Muscle layer of colon (tissue), 2 donors: ENCODE measurements at regions not wholly inside any gene's neighbourhood (a gene's known extent, or its start where the extent isn't known, plus 50 kb on each side); places are given as distances from the start of the nearest gene placed in this dataset.
"Not testable (repeated sequence)": the region's sequence is repeated elsewhere in the genome, so short reads cannot be mapped to it uniquely, and the experiment has no call there.

Source experiments
- H3K27ac ChIP-seq: one replicate; pipeline ENCODE4 v1.7.0; 2013; ENCODE audit warnings: low read depth, mild to moderate bottlenecking, low read length, moderate library complexity
- H3K27me3 ChIP-seq, 2 donors: one replicate each; pipeline ENCODE4 v1.7.0; 2013; ENCODE audit warnings: low read length in 2 of 2, mild to moderate bottlenecking in 2 of 2; ENCODE audit not compliant: insufficient read depth in 2 of 2, control insufficient read depth in 1 of 2
- H3K36me3 ChIP-seq: one replicate; pipeline ENCODE4 v1.7.0; 2013; ENCODE audit warnings: mild to moderate bottlenecking, low read length; ENCODE audit not compliant: insufficient read depth
- H3K4me1 ChIP-seq: one replicate; pipeline ENCODE4 v1.7.0; 2013; ENCODE audit warnings: mild to moderate bottlenecking, low read length; ENCODE audit not compliant: insufficient read depth
- H3K4me3 ChIP-seq, 2 donors: one replicate each; pipeline ENCODE4 v1.7.0; 2013; ENCODE audit warnings: low read length in 2 of 2, low read depth in 1 of 2, mild to moderate bottlenecking in 1 of 2, moderate library complexity in 1 of 2
- H3K9ac ChIP-seq: one replicate; pipeline ENCODE4 v1.7.0; 2013; ENCODE audit warnings: low read length
- H3K9me3 ChIP-seq: one replicate; pipeline ENCODE4 v1.7.0; 2013; ENCODE audit warnings: mild to moderate bottlenecking, low read length
- donor health status: abdominal sarcoma.
- donor health status: Adenocarcinoma of cecum.

GRCh38 chr14:81584495-81584894 lies 50.8 kb upstream of the SEL1L start:
- no peak overlapping the region for H3K4me3 ChIP-seq
- H3K27ac ChIP-seq = no peak overlapping the region
- H3K27me3 ChIP-seq = no peaks in the 10 kb centered on the region
- H3K9ac ChIP-seq = no peak overlapping the region
- no peaks in the 10 kb centered on the region for H3K4me1 ChIP-seq
- no peaks in the 10 kb centered on the region for H3K36me3 ChIP-seq
- peaks cover 4% of the 10 kb centered on the region for H3K9me3 ChIP-seq

- H3K4me1 ChIP-seq = no peaks in the 10 kb centered on the region
- H3K27me3 ChIP-seq = no peaks in the 10 kb centered on the region
- peaks cover 3% of the 10 kb centered on the region for H3K9me3 ChIP-seq
- H3K9ac ChIP-seq = no peak overlapping the region
- H3K27ac ChIP-seq = no peak overlapping the region
- no peaks in the 10 kb centered on the region for H3K36me3 ChIP-seq
- H3K4me3 ChIP-seq = no peak overlapping the region
Observed at GRCh38 chr14:81589381-81590065, 55.9 kb upstream of the SEL1L start.

- H3K27me3 ChIP-seq = no peaks in the 10 kb centered on the region
- H3K27ac ChIP-seq = no peak overlapping the region
- no peaks in the 10 kb centered on the region for H3K36me3 ChIP-seq
- H3K9ac ChIP-seq = no peak overlapping the region
- H3K4me3 ChIP-seq = no peak overlapping the region
- H3K9me3 ChIP-seq = no peaks in the 10 kb centered on the region
- H3K4me1 ChIP-seq = no peaks in the 10 kb centered on the region
Observed at GRCh38 chr14:81591266-81591665, 57.6 kb upstream of the SEL1L start.

- H3K27ac ChIP-seq = no peak overlapping the region
- no peaks in the 10 kb centered on the region for H3K4me1 ChIP-seq
- no peaks in the 10 kb centered on the region for H3K36me3 ChIP-seq
- H3K4me3 ChIP-seq = no peak overlapping the region
- H3K9ac ChIP-seq = no peak overlapping the region
- no peaks in the 10 kb centered on the region for H3K9me3 ChIP-seq
- no peaks in the 10 kb centered on the region for H3K27me3 ChIP-seq
Observed at GRCh38 chr14:81594012-81594411, 60.4 kb upstream of the SEL1L start.

GRCh38 chr14:81605660-81606059 lies 72.0 kb upstream of the SEL1L start:
- Histone ChIP-seq H3K27me3 (no peaks in the 10 kb centered on the region), H3K4me3 (no peak overlapping the region), H3K27ac (no peak overlapping the region), H3K9me3 (no peaks in the 10 kb centered on the region), H3K36me3 (no peaks in the 10 kb centered on the region), H3K4me1 (no peaks in the 10 kb centered on the region), H3K9ac (no peak overlapping the region)

GRCh38 chr14:81613341-81614045 lies 79.8 kb upstream of the SEL1L start:
- no peaks in the 10 kb centered on the region for H3K27me3 ChIP-seq
- no peaks in the 10 kb centered on the region for H3K4me1 ChIP-seq
- no peak overlapping the region for H3K9ac ChIP-seq
- H3K36me3 ChIP-seq = no peaks in the 10 kb centered on the region
- H3K27ac ChIP-seq = no peak overlapping the region
- no peak overlapping the region for H3K4me3 ChIP-seq
- H3K9me3 ChIP-seq = no peaks in the 10 kb centered on the region

- H3K27me3 ChIP-seq, H3K9ac ChIP-seq, H3K27ac ChIP-seq, H3K9me3 ChIP-seq, H3K4me1 ChIP-seq, H3K4me3 ChIP-seq, H3K36me3 ChIP-seq: not testable (repeated sequence)
Observed at GRCh38 chr14:81614302-81614701, 80.6 kb upstream of the SEL1L start.

- Histone ChIP-seq H3K27me3 (no peaks in the 10 kb centered on the region), H3K9ac (no peak overlapping the region), H3K36me3 (no peaks in the 10 kb centered on the region), H3K27ac (no peak overlapping the region), H3K4me3 (no peak overlapping the region), H3K4me1 (no peaks in the 10 kb centered on the region), H3K9me3 (no peaks in the 10 kb centered on the region)
Observed at GRCh38 chr14:81618695-81619094, 85.0 kb upstream of the SEL1L start.

GRCh38 chr14:81619816-81620215 lies 86.2 kb upstream of the SEL1L start:
- Histone ChIP-seq H3K4me3 (no peak overlapping the region), H3K27ac (no peak overlapping the region), H3K4me1 (no peaks in the 10 kb centered on the region), H3K27me3 (no peaks in the 10 kb centered on the region), H3K9ac (no peak overlapping the region), H3K36me3 (no peaks in the 10 kb centered on the region), H3K9me3 (no peaks in the 10 kb centered on the region)

GRCh38 chr14:81623771-81624396 lies 90.2 kb upstream of the SEL1L start:
- H3K9ac ChIP-seq, H3K4me1 ChIP-seq, H3K36me3 ChIP-seq, H3K9me3 ChIP-seq, H3K4me3 ChIP-seq, H3K27me3 ChIP-seq, H3K27ac ChIP-seq: not testable (repeated sequence)

GRCh38 chr14:81625343-81625742 lies 91.7 kb upstream of the SEL1L start:
- no peak overlapping the region for H3K27ac ChIP-seq
- H3K4me1 ChIP-seq = no peaks in the 10 kb centered on the region
- no peak overlapping the region for H3K9ac ChIP-seq
- H3K4me3 ChIP-seq = no peak overlapping the region
- H3K27me3 ChIP-seq = no peaks in the 10 kb centered on the region
- H3K9me3 ChIP-seq = no peaks in the 10 kb centered on the region
- H3K36me3 ChIP-seq = no peaks in the 10 kb centered on the region
